ENCODE measurements at regions not wholly inside any gene's neighbourhood (a gene's known extent, or its start where the extent isn't known, plus 50 kb on each side); places are given as distances from the start of the nearest gene placed in this dataset.

DNA sequence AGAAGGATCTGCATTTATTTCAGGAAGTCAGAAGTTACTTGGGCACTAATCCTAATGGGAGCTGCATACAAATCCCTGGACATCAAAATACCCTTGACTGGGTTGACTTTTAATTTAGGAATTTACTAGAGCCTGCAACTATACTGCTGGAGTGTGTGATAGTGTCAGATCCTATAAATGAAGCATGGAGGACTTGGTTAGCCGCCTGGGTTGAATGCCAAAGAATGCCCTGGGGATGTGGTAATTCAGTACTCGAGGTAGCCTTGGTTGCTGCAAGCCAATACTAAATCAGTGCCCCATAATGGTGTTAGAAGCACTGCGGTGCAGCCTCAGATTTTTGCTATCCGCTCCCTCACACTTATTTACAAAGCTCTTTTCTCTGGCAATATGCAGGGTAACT is 184.9 kb downstream of the CAPZA3 start:
- 88% methylated on average over 4 of the region's 4 CpGs for WGBS (ENCODE audit: low lambda C conversion rate, missing lambda C conversion rate)
- Histone ChIP-seq H4K20me1 (ENCODE audit: insufficient read depth, poor library complexity, severe bottlenecking) (no peaks in the 10 kb centered on the region), H3K9me2 (replicated peaks; ENCODE audit: insufficient read depth) (no peaks in the 10 kb centered on the region), H3K4me2 (no peak overlapping the region), H3K27me3 (no peaks in the 10 kb centered on the region), H3K79me2 (no peaks in the 10 kb centered on the region), H3K36me3 (replicated peaks; ENCODE audit: insufficient read depth, low read depth) (no peaks in the 10 kb centered on the region), H3K27ac (no peak overlapping the region), H3K4me3 (no peak overlapping the region), H3K9me3 (ENCODE audit: low read depth) (no peaks in the 10 kb centered on the region), H2AFZ (no peak overlapping the region), H3K4me1 (ENCODE audit: insufficient read depth) (peaks cover 8% of the 10 kb centered on the region)
- DNase-seq (ENCODE audit: low spot score), result no peak
- TF ChIP-seq EZH2phosphoT487 (IDR thresholded peaks at IDR 0.05; ENCODE audit: low read depth, severe bottlenecking, unreplicated experiment) (no peak), EZH2 (IDR thresholded peaks at IDR 0.05; ENCODE audit: borderline replicate concordance) (no peak)
- TF ChIP-seq, protein P1, sequence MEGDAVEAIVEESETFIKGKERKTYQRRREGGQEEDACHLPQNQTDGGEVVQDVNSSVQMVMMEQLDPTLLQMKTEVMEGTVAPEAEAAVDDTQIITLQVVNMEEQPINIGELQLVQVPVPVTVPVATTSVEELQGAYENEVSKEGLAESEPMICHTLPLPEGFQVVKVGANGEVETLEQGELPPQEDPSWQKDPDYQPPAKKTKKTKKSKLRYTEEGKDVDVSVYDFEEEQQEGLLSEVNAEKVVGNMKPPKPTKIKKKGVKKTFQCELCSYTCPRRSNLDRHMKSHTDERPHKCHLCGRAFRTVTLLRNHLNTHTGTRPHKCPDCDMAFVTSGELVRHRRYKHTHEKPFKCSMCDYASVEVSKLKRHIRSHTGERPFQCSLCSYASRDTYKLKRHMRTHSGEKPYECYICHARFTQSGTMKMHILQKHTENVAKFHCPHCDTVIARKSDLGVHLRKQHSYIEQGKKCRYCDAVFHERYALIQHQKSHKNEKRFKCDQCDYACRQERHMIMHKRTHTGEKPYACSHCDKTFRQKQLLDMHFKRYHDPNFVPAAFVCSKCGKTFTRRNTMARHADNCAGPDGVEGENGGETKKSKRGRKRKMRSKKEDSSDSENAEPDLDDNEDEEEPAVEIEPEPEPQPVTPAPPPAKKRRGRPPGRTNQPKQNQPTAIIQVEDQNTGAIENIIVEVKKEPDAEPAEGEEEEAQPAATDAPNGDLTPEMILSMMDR (IDR thresholded peaks at IDR 0.05; ENCODE audit: poor library complexity), result no peak

DNA sequence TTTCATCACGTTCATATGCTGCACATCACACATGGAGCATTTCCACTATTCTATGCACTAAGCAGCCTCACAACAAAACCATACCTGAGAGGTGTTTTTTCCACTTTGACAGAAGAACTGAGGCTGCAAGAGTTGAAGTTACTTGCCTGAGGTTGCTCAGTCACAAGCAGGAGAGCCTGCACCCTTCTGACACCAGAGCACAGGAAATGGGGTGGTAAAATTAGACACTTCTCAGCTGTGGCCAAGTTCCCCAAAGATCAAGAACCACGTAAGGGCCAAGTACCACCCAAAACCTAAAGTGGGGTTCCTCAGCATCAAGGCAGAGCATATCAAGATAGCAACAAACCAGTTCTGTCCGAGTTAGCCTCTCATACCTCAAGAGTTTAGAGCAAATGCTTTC is 185.8 kb downstream of the CAPZA3 start:
- Histone ChIP-seq H3K4me2 (no peak overlapping the region), H3K9me3 (ENCODE audit: low read depth) (no peaks in the 10 kb centered on the region), H2AFZ (no peak overlapping the region), H3K27me3 (no peaks in the 10 kb centered on the region), H3K27ac (no peak overlapping the region), H3K4me1 (ENCODE audit: insufficient read depth) (peaks cover 8% of the 10 kb centered on the region), H3K36me3 (replicated peaks; ENCODE audit: insufficient read depth, low read depth) (no peaks in the 10 kb centered on the region), H3K4me3 (no peak overlapping the region), H3K9me2 (replicated peaks; ENCODE audit: insufficient read depth) (no peaks in the 10 kb centered on the region), H3K79me2 (no peaks in the 10 kb centered on the region), H4K20me1 (ENCODE audit: insufficient read depth, poor library complexity, severe bottlenecking) (no peaks in the 10 kb centered on the region)
- WGBS (ENCODE audit: low lambda C conversion rate, missing lambda C conversion rate), result 88% methylated on average over 3 of the region's 3 CpGs
- no peak for DNase-seq (ENCODE audit: low spot score)
- TF ChIP-seq, protein P1 (IDR thresholded peaks at IDR 0.05; ENCODE audit: poor library complexity), result no peak
- TF ChIP-seq EZH2phosphoT487 (IDR thresholded peaks at IDR 0.05; ENCODE audit: low read depth, severe bottlenecking, unreplicated experiment) (no peak), EZH2 (IDR thresholded peaks at IDR 0.05; ENCODE audit: borderline replicate concordance) (no peak)

DNA sequence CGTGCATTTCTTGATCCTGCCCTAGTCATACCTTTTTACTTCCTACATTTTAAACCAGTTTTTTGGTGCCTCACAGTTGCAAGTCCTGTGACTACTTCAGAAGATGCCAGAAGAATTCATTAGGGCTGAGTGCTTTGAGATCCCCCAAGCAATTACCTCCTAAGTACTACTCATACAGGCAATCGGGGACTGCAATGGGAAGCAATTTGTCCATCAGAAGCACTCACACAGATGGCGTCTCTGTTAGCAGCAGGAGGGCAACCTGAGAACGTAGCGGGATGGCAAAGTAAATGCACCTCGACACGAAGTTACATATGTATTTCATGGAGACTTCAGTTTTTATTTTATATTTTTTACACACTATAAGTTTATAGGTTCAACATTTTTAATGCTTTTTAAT is 188.3 kb downstream of the CAPZA3 start:
- Histone ChIP-seq H3K9me2 (replicated peaks; ENCODE audit: insufficient read depth) (no peaks in the 10 kb centered on the region), H3K4me1 (ENCODE audit: insufficient read depth) (no peaks in the 10 kb centered on the region), H4K20me1 (ENCODE audit: insufficient read depth, poor library complexity, severe bottlenecking) (no peaks in the 10 kb centered on the region), H3K4me3 (no peak overlapping the region), H3K27ac (no peak overlapping the region), H3K36me3 (replicated peaks; ENCODE audit: insufficient read depth, low read depth) (no peaks in the 10 kb centered on the region), H3K27me3 (no peaks in the 10 kb centered on the region), H3K9me3 (ENCODE audit: low read depth) (no peaks in the 10 kb centered on the region), H3K4me2 (no peak overlapping the region), H2AFZ (no peak overlapping the region), H3K79me2 (no peaks in the 10 kb centered on the region)
- no peak for TF ChIP-seq EZH2phosphoT487 (IDR thresholded peaks at IDR 0.05; ENCODE audit: low read depth, severe bottlenecking, unreplicated experiment)
- TF ChIP-seq EZH2 (IDR thresholded peaks at IDR 0.05; ENCODE audit: borderline replicate concordance), result no peak
- TF ChIP-seq, protein P1 (IDR thresholded peaks at IDR 0.05; ENCODE audit: poor library complexity), result no peak
- 84% methylated on average over 7 of the region's 7 CpGs for WGBS (ENCODE audit: low lambda C conversion rate, missing lambda C conversion rate)
- DNase-seq (ENCODE audit: low spot score), result no peak

DNA sequence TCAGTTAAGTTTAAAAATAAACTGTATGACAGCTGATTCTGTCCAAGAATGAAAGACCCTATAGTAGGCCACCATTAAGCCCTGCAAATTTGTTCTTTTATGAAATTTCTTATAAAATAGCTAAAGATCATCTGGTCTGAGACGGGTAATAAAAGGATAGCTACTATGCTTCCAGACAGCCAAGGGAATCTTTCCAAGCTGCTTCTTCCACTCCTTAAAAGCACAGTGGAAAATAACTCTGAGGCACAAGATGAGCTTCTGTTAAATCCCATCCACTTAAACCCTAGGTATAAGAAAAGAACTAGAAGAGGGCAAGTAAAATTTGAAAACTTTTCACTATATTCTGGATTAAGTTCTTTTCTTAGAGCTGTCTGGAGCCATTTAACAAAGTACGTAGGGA is 194.3 kb downstream of the CAPZA3 start:
- 89% methylated on average over 2 of the region's 2 CpGs for WGBS (ENCODE audit: low lambda C conversion rate, missing lambda C conversion rate)
- no peaks in the 10 kb centered on the region for H3K9me2 ChIP-seq (replicated peaks; ENCODE audit: insufficient read depth)

More for the DNA sequence above, 194.3 kb downstream of the CAPZA3 start:
- Histone ChIP-seq H4K20me1 (ENCODE audit: insufficient read depth, poor library complexity, severe bottlenecking) (no peaks in the 10 kb centered on the region), H3K79me2 (no peaks in the 10 kb centered on the region), H3K4me2 (no peak overlapping the region), H3K4me3 (no peak overlapping the region), H3K9me3 (ENCODE audit: low read depth) (no peaks in the 10 kb centered on the region), H2AFZ (no peak overlapping the region), H3K4me1 (ENCODE audit: insufficient read depth) (no peaks in the 10 kb centered on the region), H3K36me3 (replicated peaks; ENCODE audit: insufficient read depth, low read depth) (no peaks in the 10 kb centered on the region), H3K27me3 (no peaks in the 10 kb centered on the region), H3K27ac (no peak overlapping the region)
- DNase-seq (ENCODE audit: low spot score), result no peak
- no peak for TF ChIP-seq EZH2 (IDR thresholded peaks at IDR 0.05; ENCODE audit: borderline replicate concordance)

All from hepatocyte (in vitro differentiated cells).